Cerebellar cortex (tissue), 1 donor: ENCODE measurements at regions not wholly inside any gene's neighbourhood (a gene's known extent, or its start where the extent isn't known, plus 50 kb on each side); places are given as distances from the start of the nearest gene placed in this dataset.
"Not testable (repeated sequence)": the region's sequence is repeated elsewhere in the genome, so short reads cannot be mapped to it uniquely, and the experiment has no call there.

Experiments used
- DNase-seq: peaks from one replicate; pipeline ENCODE4 v3.0.0-alpha.2; 2015; ENCODE audit warnings: low spot score

DNA sequence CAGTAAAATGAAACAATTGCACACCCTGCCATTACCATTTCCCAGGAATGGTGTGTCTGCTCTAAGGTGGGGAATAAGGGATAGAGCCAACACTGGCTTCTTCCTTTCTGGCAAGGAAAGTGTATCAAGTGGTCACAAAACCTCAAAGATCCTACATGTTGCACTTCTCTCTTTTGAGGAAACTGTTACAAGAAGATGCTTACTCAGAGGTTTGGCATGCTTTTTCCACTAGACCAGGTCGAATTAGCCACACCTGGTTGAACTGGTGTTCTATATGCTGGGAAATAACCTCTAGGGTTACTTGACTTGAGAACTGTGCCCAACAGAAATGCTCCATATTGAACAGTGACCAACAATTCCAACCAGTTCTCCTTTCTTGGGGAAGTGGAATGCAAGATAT, 102.9 kb downstream of the LRRN1 start:
- DNase-seq, result no peak

DNA sequence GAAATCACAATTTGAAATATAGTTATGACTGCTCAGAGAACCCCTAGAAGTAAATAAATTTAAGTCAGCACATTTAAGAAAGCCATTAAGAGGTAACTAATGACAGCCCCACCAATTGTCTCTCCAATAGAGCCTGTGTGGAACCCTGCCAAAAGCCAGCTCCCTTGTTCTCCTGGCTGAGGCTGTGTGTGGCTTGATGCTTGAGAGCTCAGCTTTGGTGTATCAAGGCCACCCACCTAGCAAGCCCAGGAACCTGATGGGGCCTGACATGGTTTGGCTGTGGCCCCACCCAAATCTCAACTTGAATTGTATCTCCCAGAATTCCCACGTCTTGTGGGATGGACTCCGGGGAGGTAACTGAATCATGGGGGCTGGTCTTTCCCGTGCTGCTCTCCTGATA, 106.9 kb downstream of the LRRN1 start:
- DNase-seq, result no peak

DNA sequence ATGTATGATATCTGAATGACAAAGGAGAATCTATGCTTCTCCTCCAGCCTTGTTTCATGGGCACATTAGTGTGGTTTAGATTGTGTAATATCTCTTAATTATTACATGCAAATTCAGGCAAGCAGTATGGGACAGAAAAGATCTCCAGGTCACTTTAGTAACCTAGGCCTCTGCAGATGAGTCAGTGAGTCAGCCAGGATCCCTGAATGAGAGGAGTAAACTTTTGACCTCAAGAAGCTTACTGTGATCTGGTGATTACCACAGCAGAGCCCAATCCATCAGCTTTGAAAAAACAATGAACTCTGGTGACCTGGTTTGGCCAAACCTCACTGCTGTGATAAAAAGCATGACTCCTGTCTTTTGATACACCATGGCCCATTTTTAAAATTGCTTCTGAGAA, 107.8 kb downstream of the LRRN1 start:
- DNase-seq, result no peak

DNA sequence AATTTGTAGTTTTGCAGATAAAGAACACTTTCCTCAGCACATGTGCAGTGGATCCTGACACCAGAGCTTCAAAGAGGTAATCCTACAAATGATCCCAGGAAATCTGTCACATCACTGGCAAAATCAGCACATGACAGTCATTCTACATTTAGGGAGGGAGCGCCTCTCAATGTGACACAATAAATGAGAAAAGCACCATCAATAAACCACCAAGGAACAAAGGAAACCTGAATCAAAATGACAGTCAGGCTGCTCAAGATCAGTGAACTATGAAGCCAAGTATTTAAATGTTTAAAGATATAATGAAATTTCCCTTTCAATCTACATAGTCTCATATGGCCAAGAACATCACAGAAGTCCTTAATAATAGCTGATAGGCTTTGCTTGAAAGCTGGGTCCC, 119.5 kb downstream of the LRRN1 start:
- no peak for DNase-seq

DNA sequence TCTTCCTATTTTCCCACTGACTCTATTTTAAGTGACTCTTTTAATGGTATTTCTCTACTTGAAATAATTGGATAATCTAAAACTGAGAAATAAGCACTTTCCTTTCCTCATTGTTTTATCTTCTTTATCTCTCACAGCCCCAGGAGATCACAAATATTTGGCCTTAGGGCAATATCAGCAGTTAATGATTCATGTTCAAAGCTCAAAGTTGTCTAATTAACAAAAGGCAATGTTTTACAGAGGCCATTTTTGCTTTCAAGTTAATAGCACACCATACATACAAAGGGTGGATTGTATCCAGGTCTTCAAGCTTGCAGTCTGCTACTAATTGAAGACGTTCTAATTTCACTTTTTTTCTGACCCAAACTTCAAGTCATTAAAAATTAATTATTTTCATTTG, 120.1 kb downstream of the LRRN1 start:
- no peak for DNase-seq

DNA sequence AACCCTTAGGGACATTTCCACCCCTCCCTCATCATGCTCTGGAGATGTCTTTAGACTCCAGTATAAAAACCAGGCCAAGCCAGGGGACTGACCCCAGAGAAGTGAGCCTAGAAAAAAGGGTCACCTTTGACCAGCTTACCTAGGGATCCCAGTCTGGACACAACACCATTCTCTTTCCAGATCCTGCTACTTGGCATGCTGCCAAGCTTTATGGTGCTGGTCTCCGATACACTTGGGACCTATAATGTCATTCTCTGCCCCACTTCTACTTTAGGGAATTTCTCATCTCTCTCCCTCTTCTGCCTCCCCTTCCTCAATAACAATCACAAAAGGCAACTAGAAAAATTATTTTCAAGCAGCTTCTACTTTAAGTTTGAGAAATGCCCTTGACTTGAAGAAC, 124.4 kb downstream of the LRRN1 start:
- DNase-seq, result no peak

DNA sequence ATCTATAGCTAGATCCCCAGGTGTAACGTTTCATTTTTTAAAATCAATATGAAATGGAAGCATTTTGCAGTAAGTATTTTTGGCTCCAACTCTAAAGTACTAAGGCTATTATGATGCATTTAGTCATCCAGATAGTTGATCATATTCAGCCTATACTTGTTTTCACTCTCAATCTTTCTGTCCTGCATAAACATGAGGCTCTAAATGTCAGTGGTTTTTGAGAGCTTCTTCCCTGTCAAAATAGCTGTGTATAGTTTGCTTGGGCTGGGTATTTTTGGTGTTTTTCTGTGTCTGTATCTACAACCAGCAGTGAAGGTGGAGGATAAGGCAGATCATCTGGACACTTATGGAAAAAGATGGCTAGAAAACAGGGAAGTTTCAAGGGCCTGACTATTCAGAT, 128.0 kb downstream of the LRRN1 start:
- DNase-seq, result no peak

DNA sequence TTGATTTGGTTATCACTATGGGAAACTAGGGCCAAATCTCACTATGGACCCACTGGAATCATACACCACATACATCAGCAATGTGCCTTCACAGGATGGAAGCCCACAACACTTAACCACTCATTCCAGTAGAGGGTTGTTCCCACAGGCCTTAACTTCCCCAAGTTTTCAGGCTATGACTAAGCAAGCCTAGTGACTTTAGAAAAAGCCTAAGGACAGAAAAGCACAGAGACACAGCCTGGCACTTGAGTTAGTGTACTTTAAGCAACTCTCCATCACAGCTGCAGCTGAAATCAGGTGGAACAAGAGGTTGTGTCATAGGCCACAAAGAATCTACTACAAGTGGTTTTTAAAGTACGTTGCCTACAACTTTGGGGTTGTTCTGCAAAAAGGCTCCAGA, 128.7 kb downstream of the LRRN1 start:
- no peak for DNase-seq

DNA sequence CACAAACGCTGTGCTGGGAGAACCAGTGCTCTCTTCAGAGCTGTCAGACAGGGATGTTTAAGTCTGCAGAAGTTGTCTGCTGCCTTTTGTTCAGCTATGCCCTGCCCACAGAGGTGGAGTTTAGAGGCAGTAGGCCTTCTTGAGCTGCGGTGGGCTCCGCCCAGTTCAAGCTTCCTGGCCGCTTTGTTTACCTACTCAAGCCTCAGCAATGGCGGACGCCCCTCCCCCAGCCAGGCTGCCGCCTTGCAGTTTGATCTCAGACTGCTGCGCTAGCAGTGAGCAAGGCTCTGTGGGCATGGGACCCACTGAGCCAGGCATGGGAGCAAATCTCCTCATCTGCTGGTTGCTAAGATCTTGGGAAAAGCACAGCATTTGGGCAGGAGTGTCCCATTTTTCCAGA, 142.1 kb downstream of the LRRN1 start:
- DNase-seq, result not testable (repeated sequence)

DNA sequence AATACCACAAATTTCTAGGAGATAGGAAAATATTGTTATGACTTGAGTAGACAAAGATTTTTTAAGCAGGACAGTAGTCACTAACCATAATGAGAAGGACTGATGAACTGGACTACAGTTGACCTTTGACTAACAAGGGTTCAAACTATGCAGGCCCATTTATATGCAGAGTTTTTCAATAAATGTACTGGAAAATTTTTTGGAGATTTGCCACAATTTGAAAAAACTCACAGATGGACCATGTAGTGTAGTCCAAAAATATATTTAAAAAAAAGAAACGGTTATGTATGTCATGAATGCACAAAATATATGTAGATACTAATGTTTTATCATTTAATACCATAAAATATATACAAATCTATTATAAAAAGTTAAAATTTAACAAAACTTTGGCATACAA, 151.8 kb downstream of the LRRN1 start:
- peak; percentile 3 for DNase-seq

DNA sequence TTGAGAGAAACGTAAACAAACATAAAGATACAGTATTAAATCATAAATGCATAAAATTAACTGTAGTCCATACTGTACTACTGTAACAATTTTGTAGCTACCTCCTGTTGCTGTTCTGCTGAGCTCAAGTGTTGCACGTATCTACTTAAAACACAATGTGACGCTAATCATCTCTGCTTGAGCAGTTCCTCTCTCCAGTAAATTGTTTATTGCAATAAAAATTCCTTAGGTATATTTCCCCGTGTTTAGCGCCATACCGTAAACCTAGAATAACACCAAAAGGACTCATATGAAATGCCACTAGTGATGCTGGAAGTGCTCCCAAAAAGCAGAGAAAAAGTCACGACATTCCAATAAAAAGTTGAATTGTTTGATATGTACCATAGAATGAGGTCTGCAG, 152.3 kb downstream of the LRRN1 start:
- no peak for DNase-seq

DNA sequence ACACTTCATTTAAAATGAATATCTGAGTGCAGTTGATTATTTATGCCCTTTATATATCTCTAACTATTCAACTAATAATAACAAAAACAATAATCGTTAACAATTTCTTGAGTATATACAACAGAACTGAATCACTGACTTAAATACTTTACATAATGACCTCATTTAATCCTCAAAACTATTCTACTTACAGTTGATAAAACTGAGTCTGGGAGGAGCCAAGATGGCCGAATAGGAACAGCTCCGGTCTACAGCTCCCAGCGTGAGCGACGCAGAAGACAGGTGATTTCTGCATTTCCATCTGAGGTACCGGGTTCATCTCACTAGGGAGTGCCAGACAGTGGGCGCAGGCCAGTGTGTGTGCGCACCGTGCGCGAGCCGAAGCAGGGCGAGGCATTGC, 163.6 kb downstream of the LRRN1 start:
- not testable (repeated sequence) for DNase-seq

DNA sequence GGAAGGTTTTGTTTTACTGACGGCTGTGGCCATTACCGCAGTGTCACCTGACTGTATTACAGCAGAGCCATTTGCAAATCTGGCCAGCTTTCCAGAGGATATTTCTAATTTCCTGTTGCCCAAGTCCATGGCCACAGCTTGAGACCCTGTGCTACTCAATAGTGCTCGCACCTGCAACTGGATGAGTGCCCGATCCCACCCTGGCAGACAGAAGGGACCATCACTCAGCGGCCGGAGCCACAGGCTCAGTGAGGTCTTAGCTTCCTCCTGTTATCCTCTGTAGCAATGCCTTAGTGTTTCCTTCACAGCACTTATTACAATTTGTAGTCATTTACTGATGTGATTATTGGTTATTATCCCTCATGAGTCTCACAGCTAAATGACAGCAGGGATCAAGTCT, 184.8 kb downstream of the LRRN1 start:
- DNase-seq, result no peak

DNA sequence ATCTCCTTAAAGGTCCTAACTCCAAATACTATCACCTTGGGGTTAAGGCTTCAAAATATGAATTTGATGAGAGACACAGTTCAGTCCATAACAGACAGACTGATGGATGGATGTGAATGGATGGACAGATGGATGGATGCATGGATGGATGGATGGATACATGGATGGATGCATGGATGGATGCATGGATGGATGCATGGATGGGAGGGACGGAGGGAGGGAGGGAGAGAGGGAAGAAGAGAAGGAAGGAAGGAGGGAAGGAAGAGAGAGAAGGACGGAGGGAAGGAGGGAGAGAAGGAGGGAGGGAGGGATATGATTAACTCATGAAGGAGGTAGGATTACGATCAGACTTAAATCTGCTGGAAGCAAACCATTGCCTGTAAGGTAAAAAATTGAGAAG, 192.4 kb downstream of the LRRN1 start:
- no peak for DNase-seq

DNA sequence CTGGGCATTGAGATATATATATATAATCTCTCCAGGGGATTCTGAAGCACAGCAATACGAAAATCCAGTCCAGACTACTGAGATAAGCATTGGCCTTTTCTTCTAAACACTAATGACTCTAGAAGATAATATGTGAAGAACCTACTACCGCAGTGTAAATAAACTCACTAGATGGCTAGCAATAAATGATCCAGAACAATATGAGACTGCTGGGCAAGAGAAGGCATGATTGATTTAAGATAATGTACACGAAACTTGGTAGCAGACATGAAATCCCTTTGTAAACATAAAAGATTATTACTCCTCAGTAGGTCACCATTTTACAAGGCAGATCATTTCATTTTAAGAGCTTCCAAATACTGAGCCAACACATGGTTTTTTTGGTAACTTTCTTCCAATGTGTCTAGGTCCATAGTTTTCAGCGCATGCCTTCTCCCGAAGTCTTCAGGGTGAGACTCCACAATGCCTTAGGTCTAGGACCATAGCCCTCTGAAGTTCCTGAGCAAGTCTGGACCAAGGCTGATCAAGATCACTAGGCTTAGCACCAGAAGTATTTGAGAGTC, 193.2 kb downstream of the LRRN1 start:
- no peak for DNase-seq

DNA sequence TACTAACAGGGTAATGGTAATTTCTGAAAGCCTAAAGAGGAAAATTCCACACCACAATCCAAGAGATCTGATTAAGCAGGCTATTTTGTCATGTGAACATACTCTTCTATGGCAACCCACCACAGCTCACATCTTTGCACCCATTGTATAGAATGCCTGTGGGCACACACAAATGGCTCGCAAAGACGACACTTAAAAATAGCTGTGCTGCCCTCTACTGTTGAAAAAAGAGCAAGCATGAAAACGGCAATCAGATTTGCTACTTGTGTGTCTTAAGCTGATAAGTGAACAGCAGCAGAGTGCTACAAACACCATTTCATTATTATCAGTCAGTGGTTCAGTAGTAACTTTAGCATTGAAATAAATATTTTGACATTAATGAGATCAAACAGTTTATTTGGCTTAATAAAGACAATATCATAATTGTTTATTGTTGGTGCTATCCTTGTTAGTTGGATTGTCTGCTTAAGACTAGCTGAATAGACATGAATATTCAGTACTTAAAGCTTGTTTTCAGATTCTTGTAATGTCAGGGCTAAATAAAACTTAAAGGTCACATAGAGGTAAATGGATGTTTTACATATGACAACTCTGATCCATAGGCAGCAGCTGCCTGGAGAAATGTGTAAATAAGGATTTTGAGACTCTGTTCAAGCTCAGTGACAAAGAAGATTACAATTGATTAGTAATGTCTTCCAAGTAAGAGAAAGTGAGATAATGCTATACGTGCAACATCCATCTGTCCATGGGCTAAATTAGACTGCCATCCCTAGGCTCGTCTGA, 199.1 kb downstream of the LRRN1 start:
- peak; percentile 16 for DNase-seq

DNA sequence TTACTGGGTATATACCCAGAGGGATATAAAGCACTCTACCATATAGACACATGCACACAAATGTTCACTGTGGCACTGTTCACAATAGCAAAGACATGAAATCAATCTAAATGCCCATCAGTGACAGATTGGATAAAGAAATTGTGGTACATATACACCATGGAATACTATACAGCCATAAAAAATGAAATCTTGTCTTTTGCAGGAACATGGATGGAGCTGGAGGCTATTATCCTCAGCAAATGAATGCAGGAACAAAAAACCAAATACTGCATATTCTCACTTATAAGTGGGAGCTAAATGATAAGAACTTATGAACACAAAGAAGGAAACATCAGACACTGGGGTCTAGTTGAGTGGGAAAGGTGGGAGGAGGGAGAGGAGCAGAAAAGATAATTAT, 200.1 kb downstream of the LRRN1 start:
- DNase-seq, result not testable (repeated sequence)

DNA sequence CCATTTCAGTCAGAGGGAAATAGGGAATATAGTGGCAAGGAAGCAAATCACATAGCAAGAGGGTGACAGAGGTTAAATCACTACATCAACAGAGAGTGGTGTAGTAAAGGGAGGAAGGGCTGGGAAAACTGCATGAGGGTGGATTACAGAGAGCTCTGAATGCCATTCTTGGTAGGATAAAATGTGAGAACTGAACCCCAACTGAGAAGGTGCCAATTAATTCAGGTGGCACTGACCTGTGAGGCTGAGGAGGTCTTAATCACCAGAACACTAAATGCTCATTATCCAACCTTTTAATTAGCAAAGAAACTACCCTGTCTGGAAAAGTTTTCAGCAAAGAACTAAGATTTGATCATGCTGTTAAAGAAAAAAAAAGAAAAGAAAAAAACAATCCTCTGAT, 202.7 kb downstream of the LRRN1 start:
- no peak for DNase-seq

DNA sequence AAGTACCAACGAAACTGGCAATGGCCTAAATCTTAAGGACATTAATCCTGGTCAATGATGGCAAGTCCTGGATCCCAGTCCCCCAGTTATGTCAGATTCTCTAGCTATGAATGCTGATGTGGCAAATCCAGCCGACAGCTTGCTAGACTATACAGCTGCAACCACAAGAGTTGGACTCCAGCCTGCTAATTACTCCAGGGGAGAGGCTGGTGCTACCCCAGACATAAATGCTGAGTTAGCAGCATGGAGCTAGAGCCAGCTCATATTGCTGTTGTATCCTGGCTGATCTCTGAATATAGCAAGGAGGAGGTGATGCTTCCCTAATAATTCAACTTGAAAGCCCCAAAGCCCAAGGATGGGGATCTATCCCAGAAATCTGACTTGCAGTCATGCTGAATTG, 207.1 kb downstream of the LRRN1 start:
- DNase-seq, result no peak

DNA sequence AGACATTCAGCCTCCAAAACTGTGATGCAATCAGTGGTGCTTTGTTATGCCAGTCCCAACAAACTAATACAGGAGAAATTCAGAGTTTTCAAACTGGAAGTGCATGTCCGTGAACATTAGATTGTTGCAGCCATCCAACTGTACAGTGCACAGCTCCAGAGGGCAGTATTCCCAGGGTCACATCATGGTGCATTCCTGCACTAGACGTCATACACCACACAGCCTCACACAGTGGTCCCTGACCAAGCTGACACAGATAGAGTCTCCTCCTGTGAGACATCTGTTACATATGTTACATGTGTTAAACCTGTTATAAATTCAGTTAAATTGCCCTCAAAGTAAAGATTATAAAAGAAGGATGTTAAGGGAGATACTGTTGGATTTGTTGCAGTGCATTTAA, 209.0 kb downstream of the LRRN1 start:
- DNase-seq, result no peak

DNA sequence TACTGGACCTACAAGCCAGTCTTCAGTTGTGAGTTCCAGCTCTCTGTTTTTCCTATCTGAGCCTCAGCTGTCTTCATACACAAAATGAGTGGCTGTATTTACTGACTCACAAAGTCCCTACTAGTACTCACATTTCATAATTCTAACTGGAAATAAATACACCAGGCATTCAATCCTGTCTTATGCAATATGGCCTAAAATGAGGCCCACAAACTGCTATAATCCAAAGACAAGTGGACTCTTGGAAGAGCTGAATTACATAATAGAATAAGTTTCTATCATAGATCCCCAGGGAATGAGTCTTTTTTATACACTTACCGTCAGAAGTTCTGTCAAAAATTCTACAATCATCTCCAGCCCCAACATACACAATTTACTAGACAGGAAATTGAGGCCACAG, 211.9 kb downstream of the LRRN1 start:
- no peak for DNase-seq

DNA sequence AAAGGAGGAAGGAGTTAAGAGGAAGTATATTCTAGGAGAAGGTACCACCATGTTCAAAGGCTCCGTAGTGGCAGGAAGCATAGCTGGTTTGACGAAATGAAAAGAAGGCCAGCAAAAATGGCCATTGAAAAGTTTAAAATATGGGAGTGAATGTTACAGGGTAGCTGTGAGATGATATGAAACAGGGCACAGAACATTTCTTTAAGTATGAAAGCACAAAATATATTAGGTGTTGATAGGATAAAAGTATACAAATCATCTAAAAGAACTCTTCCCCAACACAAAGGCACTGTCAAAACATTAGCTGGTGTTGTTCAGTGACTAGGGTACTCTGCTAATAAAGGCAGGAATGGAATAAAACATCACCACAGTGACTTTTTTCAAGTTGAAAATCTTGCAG, 216.2 kb downstream of the LRRN1 start:
- no peak for DNase-seq

DNA sequence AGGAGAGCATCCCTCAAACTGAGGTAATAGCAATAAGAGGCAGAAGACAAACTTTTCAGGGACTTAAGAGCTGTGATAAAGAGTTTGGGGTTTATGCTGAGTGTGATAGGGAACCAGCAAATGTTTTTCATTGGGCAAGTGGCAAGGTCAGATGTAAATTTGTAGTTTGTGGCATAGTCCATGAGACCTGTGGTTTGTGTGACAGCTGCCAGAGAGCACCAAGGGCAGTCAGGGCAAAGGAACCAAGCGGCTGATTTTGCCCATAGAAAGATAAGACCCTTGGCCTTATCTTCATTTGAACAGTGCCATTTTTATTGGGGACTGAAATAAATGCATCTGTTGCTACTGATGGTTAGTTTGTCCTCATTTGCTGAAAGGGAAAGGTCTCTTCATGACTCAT, 220.3 kb downstream of the LRRN1 start:
- no peak for DNase-seq

DNA sequence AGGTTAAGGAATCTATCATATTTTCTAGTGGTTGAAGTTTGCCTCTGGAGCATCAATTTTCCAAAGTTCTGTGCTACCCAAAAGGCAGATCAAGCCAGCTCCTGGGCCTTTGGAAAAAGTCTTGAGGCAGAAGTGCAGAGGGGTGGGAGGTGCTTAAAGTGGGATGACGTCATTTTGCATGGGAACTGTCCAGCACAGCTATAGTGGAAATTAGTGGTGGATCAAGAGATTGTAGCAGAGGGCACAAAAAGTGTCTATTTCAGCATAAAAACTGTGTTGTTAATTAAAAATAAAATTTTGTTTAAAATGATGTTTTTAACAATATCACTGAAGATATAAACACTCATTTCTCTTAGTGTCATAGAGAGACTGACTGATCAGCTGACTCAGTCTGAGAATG, 221.9 kb downstream of the LRRN1 start:
- DNase-seq, result no peak
